A673 (cell line): ENCODE measurements at regions not wholly inside any gene's neighbourhood (a gene's known extent, or its start where the extent isn't known, plus 50 kb on each side); places are given as distances from the start of the nearest gene placed in this dataset.

Experiments
- BruUV-seq: library from RNA; stranded (reverse); fragments of 400-500 nt; replicated peaks from 2 replicates; lab custom pipeline; 2021; lab: Mats Ljungman, UMichigan
- CTCF ChIA-PET: fragments of 300-600 bp; sonication (Branson Sonifier 250); formaldehyde crosslinking; loops from one replicate; lab custom pipeline; 2022; ENCODE audit warnings: antibody characterized with exemption; lab: Charles Lee
- POLR2A ChIA-PET: fragments of 300-600 bp; sonication (Branson Sonifier 250); formaldehyde crosslinking; loops from one replicate; lab custom pipeline; 2022; ENCODE audit warnings: antibody characterized with exemption; ENCODE audit not compliant: low non-redundant PET; lab: Charles Lee
- DNase-seq: peaks from one replicate; pipeline ENCODE4 v3.0.0-alpha.2; 2015; ENCODE audit warnings: low spot score
- H3K27ac ChIP-seq: fragments of 200-600 bp; sonication (generic); 2 replicates; pipeline ENCODE4 v1.5.1; 2016; ENCODE audit warnings: mixed run types, low read depth, mild to moderate bottlenecking, mixed read lengths, antibody characterized with exemption, low read length; ENCODE audit not compliant: poor library complexity, severe bottlenecking
- H3K27me3 ChIP-seq: fragments of 200-600 bp; sonication (generic); replicated peaks from 2 replicates; pipeline ENCODE4 v1.6.1; 2017; ENCODE audit warnings: mixed run types, low read depth, mild to moderate bottlenecking, mixed read lengths, antibody characterized with exemption, low read length; ENCODE audit not compliant: insufficient read depth, poor library complexity
- H3K36me3 ChIP-seq: fragments of 200-600 bp; sonication (generic); 2 replicates; pipeline ENCODE4 v1.6.1; 2016; ENCODE audit warnings: mixed run types, mild to moderate bottlenecking, mixed read lengths, antibody characterized with exemption, low read length; ENCODE audit not compliant: insufficient read depth, poor library complexity, severe bottlenecking
- H3K4me1 ChIP-seq: fragments of 200-600 bp; sonication (generic); 2 replicates; pipeline ENCODE4 v1.6.1; 2017; ENCODE audit warnings: mixed run types, mild to moderate bottlenecking, mixed read lengths, antibody characterized with exemption, low read length; ENCODE audit not compliant: insufficient read depth, poor library complexity, severe bottlenecking
- H3K4me3 ChIP-seq: fragments of 200-600 bp; sonication (generic); 2 replicates; pipeline ENCODE4 v1.5.1; 2016; ENCODE audit warnings: low read depth, mixed run types, mild to moderate bottlenecking, mixed read lengths, low read length; ENCODE audit not compliant: poor library complexity, severe bottlenecking
- H3K9me3 ChIP-seq: fragments of 200-600 bp; sonication (generic); 2 replicates; pipeline ENCODE4 v1.6.1; 2016; ENCODE audit warnings: mixed run types, low read depth, mild to moderate bottlenecking, mixed read lengths, antibody characterized with exemption, low read length; ENCODE audit not compliant: poor library complexity, severe bottlenecking
- CTCF ChIP-seq: fragments of 300-800, 200-600 bp; sonication (generic); conservative IDR thresholded peaks from 2 replicates; pipeline ENCODE4 v1.5.1; 2017; ENCODE audit warnings: low read depth, mild to moderate bottlenecking, antibody characterized with exemption, low read length, moderate library complexity, mixed read lengths
- EZH2 ChIP-seq: fragments of 200-600 bp; sonication (generic); IDR thresholded peaks from 2 replicates; pipeline ENCODE4 v1.6.1; 2017; ENCODE audit warnings: borderline replicate concordance, low read depth, mild to moderate bottlenecking, mixed read lengths, antibody characterized with exemption, low read length; ENCODE audit not compliant: poor library complexity, severe bottlenecking
- intact Hi-C: fragments of 100-400 bp; cut with micrococcal nuclease; formaldehyde crosslinking; loops from one replicate; pipeline ENCODE4 v1.10.0; 2022; ENCODE audit not compliant: unreplicated experiment

GRCh38 chr6:4402477-4402976 lies 267.2 kb upstream of the ECI2 start:
- CTCF ChIA-PET, result no interaction called here
- H3K36me3 ChIP-seq, result no peaks in the 10 kb centered on the region
- DNase-seq, result no peak
- no TSS peak for BruUV-seq
- H3K27ac ChIP-seq, result no peak overlapping the region
- TF ChIP-seq CTCF (no peak), EZH2 (no peak)
- no peak overlapping the region for H3K4me3 ChIP-seq
- H3K9me3 ChIP-seq, result no peaks in the 10 kb centered on the region
- POLR2A ChIA-PET, result no interaction called here
- intact Hi-C loops, result no loop called here
- no peaks in the 10 kb centered on the region for H3K27me3 ChIP-seq
- H3K4me1 ChIP-seq, result no peaks in the 10 kb centered on the region

GRCh38 chr6:4401408-4402368 lies 266.3 kb upstream of the ECI2 start:
- ChIA-PET CTCF (no interaction called here), POLR2A (no interaction called here)
- no peaks in the 10 kb centered on the region for H3K4me1 ChIP-seq
- H3K4me3 ChIP-seq, result no peak overlapping the region
- no peaks in the 10 kb centered on the region for H3K36me3 ChIP-seq
- H3K27ac ChIP-seq, result no peak overlapping the region
- intact Hi-C loops, result no loop called here
- BruUV-seq, result no TSS peak
- no peaks in the 10 kb centered on the region for H3K9me3 ChIP-seq
- no peak for DNase-seq
- no peaks in the 10 kb centered on the region for H3K27me3 ChIP-seq
- no peak for TF ChIP-seq EZH2
- no peak for TF ChIP-seq CTCF

- no TSS peak for BruUV-seq
- CTCF ChIA-PET, result no interaction called here
- no peak for DNase-seq
- no peak overlapping the region for H3K27ac ChIP-seq
- no peaks in the 10 kb centered on the region for H3K27me3 ChIP-seq
- intact Hi-C loops, result no loop called here
- POLR2A ChIA-PET, result no interaction called here
- H3K4me3 ChIP-seq, result no peak overlapping the region
- no peak for TF ChIP-seq CTCF
- H3K9me3 ChIP-seq, result no peaks in the 10 kb centered on the region
- H3K4me1 ChIP-seq, result no peaks in the 10 kb centered on the region
- no peaks in the 10 kb centered on the region for H3K36me3 ChIP-seq
These were observed 264.3 kb upstream of the ECI2 start for GRCh38 chr6:4399656-4400055.
